Erythroblast (primary cell): ENCODE measurements at regions not wholly inside any gene's neighbourhood (a gene's known extent, or its start where the extent isn't known, plus 50 kb on each side); places are given as distances from the start of the nearest gene placed in this dataset.

ENCODE experiments used
- GATA1 ChIP-seq: IDR thresholded peaks from 2 replicates; pipeline ENCODE4 v1.6.1; 2011; ENCODE audit warnings: low read depth, mild to moderate bottlenecking, control low read depth, low read length, moderate library complexity
- POLR2A ChIP-seq: IDR thresholded peaks from 2 replicates; pipeline ENCODE4 v1.6.1; 2011; ENCODE audit warnings: mild to moderate bottlenecking, low read length

DNA sequence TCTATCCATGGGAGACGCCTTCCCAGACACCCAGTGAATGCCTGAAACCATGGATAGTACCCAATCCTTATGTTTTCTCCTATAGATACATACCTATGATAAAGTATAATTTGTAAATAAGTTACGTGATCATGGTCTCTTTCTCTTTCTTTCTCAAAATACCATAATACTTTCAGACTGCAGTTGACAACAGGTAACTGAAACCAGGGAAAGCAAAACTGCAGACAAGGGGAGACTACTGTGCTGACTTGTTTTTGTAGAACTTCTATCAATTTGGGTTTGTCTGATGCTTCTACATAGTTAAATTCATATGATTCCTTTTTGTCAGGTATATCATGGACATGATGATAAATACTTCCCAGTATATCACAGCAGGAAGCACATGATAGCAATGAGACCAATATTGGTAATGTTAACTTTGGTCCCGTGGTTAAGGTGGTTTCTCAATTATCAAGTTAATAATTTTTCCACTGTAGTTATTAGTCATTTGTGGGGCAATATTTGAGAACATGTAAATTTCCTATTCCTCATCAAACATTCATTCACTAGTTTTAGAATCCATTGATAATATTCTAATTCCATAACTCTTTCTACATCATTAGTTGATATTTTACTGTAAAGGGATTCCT lies 298.0 kb upstream of the TET2 start:
- TF ChIP-seq POLR2A (no peak), GATA1 (no peak)
